GM12865 (cell line): ENCODE measurements at regions not wholly inside any gene's neighbourhood (a gene's known extent, or its start where the extent isn't known, plus 50 kb on each side); places are given as distances from the start of the nearest gene placed in this dataset.
A peak's percentile ranks its signal among the peaks of the same experiment; 100 is the strongest.
"Not testable (repeated sequence)": the region's sequence is repeated elsewhere in the genome, so short reads cannot be mapped to it uniquely, and the experiment has no call there.

Experiments
- DNase-seq: peaks from one replicate; pipeline ENCODE4 v3.0.0; 2010; ENCODE audit warnings: low read depth
- H3K4me3 ChIP-seq: 2 replicates; pipeline ENCODE4 v1.5.1; 2011; ENCODE audit warnings: mild to moderate bottlenecking, low read depth, low read length, control low read depth
- TF ChIP-seq, protein P1 (sequence below): IDR thresholded peaks from 2 replicates; pipeline ENCODE4 v1.5.1; 2011; ENCODE audit warnings: low read length, control low read depth, low read depth, inconsistent platforms; ENCODE audit not compliant: insufficient read depth; ENCODE audit errors: missing control alignments

- no peak overlapping the region for H3K4me3 ChIP-seq
- peak; percentile 36 for DNase-seq
- TF ChIP-seq, protein P1, sequence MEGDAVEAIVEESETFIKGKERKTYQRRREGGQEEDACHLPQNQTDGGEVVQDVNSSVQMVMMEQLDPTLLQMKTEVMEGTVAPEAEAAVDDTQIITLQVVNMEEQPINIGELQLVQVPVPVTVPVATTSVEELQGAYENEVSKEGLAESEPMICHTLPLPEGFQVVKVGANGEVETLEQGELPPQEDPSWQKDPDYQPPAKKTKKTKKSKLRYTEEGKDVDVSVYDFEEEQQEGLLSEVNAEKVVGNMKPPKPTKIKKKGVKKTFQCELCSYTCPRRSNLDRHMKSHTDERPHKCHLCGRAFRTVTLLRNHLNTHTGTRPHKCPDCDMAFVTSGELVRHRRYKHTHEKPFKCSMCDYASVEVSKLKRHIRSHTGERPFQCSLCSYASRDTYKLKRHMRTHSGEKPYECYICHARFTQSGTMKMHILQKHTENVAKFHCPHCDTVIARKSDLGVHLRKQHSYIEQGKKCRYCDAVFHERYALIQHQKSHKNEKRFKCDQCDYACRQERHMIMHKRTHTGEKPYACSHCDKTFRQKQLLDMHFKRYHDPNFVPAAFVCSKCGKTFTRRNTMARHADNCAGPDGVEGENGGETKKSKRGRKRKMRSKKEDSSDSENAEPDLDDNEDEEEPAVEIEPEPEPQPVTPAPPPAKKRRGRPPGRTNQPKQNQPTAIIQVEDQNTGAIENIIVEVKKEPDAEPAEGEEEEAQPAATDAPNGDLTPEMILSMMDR = no peak
Observed at GRCh38 chr6:150511313-150511712, 88.4 kb upstream of the PLEKHG1 start.

GRCh38 chr6:150514806-150515380, 84.8 kb upstream of the PLEKHG1 start:
- H3K4me3 ChIP-seq = no peak overlapping the region
- no peak for DNase-seq
- TF ChIP-seq, protein P1 = no peak

DNA sequence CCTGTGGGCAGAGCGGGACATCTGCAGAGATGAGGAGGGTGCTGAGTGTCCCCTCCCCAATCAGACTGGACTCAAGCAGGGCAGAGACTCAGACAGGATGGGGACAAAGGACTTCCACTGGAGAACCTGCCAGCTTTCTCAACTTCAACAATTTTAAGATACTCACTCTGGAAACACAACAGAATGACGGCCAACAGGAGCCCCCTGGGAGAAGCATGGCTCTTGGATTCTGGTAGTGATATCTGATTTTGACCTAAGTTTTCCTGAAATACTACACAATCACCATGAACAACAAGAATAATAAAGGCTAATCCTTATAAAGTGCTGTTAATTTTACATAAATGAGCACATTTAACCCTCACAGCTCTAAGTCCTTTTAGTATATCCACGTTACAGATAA, 83.5 kb upstream of the PLEKHG1 start:
- DNase-seq = no peak
- no peak overlapping the region for H3K4me3 ChIP-seq
- TF ChIP-seq, protein P1 = no peak

DNA sequence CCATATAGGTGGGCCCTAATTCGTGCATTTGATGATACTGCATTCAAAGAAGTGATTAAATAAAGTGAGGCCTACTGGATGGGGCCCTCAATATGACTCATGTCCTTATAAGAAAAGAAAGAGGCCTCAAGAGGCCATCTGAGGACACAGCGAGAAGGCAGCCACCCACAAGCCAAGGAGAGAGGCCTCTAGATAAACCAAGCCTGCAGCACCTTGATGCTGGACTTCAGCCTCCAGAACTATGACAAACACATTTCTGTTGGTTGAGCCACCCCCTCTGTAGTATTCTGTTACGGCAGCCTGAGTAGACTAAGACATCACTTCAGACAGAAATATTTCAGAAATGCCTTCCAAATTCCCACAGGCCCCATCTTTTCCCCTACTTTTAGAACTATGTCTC, 82.5 kb upstream of the PLEKHG1 start:
- no peak overlapping the region for H3K4me3 ChIP-seq
- DNase-seq = no peak
- TF ChIP-seq, protein P1 = no peak

DNA sequence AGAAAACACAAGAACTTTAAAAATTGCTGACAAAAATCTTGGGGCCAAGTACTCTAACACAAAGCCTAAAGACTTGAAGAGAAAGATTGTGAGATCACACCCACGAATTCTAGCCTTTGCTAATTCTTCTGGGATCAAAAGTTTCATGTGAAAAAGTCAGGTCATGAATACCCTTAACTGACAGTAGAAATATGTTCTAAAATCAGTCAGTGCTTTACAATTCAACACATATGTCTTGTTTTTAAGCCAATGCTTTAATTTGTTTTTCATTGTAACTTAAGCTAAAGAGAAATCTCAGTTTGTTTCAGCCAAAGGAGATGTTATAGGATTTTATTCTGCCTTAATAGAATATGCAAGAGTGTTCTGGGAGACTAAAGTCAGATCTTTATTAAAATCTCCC, 78.2 kb upstream of the PLEKHG1 start:
- TF ChIP-seq, protein P1 = no peak
- DNase-seq = no peak
- H3K4me3 ChIP-seq = no peak overlapping the region

DNA sequence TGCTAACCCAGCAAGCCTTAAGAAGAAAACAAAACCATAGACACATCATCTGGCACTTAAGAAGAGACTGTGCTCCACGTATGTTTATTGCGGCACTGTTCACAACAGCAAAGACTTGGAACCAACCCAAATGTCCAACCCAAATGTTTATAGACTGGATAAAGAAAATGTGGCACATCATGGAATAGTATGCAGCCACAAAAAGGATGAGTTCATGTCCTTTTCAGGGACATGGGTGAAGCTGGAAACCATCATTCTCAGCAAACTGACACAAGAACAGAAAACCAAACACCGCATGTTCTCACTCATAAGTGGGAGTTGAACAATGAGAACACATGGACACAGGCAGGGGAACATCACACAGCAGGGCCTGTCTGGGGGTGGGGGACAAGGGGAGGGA, 76.5 kb upstream of the PLEKHG1 start:
- DNase-seq, H3K4me3 ChIP-seq: not testable (repeated sequence)

- DNase-seq = no peak
- TF ChIP-seq, protein P1 = no peak
- no peak overlapping the region for H3K4me3 ChIP-seq
Observed at GRCh38 chr6:150525300-150525699, 74.4 kb upstream of the PLEKHG1 start.
